ENCODE measurements at regions not wholly inside any gene's neighbourhood (a gene's known extent, or its start where the extent isn't known, plus 50 kb on each side); places are given as distances from the start of the nearest gene placed in this dataset.

- Histone ChIP-seq H3K27me3 (ENCODE audit: insufficient read depth, poor library complexity, severe bottlenecking) (no peaks in the 10 kb centered on the region), H3K27ac (replicated peaks) (no peak overlapping the region), H3K4me3 (replicated peaks; ENCODE audit: insufficient read depth, low read length) (no peak overlapping the region)
- no peak for DNase-seq (ENCODE audit: low read depth in 1 of 2, low spot score in 1 of 2)
- no peak for TF ChIP-seq GABPA (IDR thresholded peaks at IDR 0.05; ENCODE audit: low read depth)
- TF ChIP-seq SPI1 (IDR thresholded peaks at IDR 0.05; ENCODE audit: borderline replicate concordance, low read depth) = no peak
- TF ChIP-seq POLR2AphosphoS5 (IDR thresholded peaks at IDR 0.05; ENCODE audit: low read depth) = no peak
- no peak for TF ChIP-seq CTCF (IDR thresholded peaks at IDR 0.05; ENCODE audit: insufficient read depth, low read length)
- TF ChIP-seq REST (IDR thresholded peaks at IDR 0.05; ENCODE audit: insufficient replicate concordance, low read depth) = no peak
These were observed 100.6 kb upstream of the TENM4 start for GRCh38 chr11:79541466-79541865.

GRCh38 chr11:79538775-79539174 lies 97.9 kb upstream of the TENM4 start:
- TF ChIP-seq SPI1 (IDR thresholded peaks at IDR 0.05; ENCODE audit: borderline replicate concordance, low read depth) = no peak
- TF ChIP-seq REST (IDR thresholded peaks at IDR 0.05; ENCODE audit: insufficient replicate concordance, low read depth) = no peak
- TF ChIP-seq CTCF (IDR thresholded peaks at IDR 0.05; ENCODE audit: insufficient read depth, low read length) = no peak
- TF ChIP-seq GABPA (IDR thresholded peaks at IDR 0.05; ENCODE audit: low read depth) = no peak
- H3K27me3 ChIP-seq (ENCODE audit: insufficient read depth, poor library complexity, severe bottlenecking) = no peaks in the 10 kb centered on the region

GRCh38 chr11:79536155-79536917 lies 95.5 kb upstream of the TENM4 start:
- no peak for DNase-seq (ENCODE audit: low read depth in 1 of 2, low spot score in 1 of 2)
- no peak for TF ChIP-seq SPI1 (IDR thresholded peaks at IDR 0.05; ENCODE audit: borderline replicate concordance, low read depth)
- TF ChIP-seq POLR2AphosphoS5 (IDR thresholded peaks at IDR 0.05; ENCODE audit: low read depth) = no peak
- TF ChIP-seq REST (IDR thresholded peaks at IDR 0.05; ENCODE audit: insufficient replicate concordance, low read depth) = no peak
- no peak for TF ChIP-seq CTCF (IDR thresholded peaks at IDR 0.05; ENCODE audit: insufficient read depth, low read length)
- TF ChIP-seq GABPA (IDR thresholded peaks at IDR 0.05; ENCODE audit: low read depth) = no peak
- Histone ChIP-seq H3K27me3 (ENCODE audit: insufficient read depth, poor library complexity, severe bottlenecking) (no peaks in the 10 kb centered on the region), H3K4me3 (replicated peaks; ENCODE audit: insufficient read depth, low read length) (no peak overlapping the region), H3K27ac (replicated peaks) (no peak overlapping the region)

More at GRCh38 chr11:79538775-79539174, 97.9 kb upstream of the TENM4 start:
- no peak overlapping the region for H3K4me3 ChIP-seq (replicated peaks; ENCODE audit: insufficient read depth, low read length)
- no peak overlapping the region for H3K27ac ChIP-seq (replicated peaks)
- no peak for DNase-seq (ENCODE audit: low read depth in 1 of 2, low spot score in 1 of 2)

Data from HL-60 (cell line).